Uterus (tissue), 2 donors: ENCODE measurements at regions not wholly inside any gene's neighbourhood (a gene's known extent, or its start where the extent isn't known, plus 50 kb on each side); places are given as distances from the start of the nearest gene placed in this dataset.

Experiments used
- CTCF ChIP-seq, 4 experiments: fragments of 200-600 bp in 2 of 4; fragments of 450-650 bp in 2 of 4; sonication (generic) in 2 of 4; IDR thresholded peaks; one replicate each; pipeline ENCODE4 v1.5.1; 2016 to 2019; ENCODE audit warnings: antibody characterized with exemption in 4 of 4, mild to moderate bottlenecking in 2 of 4, moderate library complexity in 1 of 4
- POLR2A ChIP-seq, 2 donors: fragments of 450-650 bp; IDR thresholded peaks; one replicate each; pipeline ENCODE4 v1.6.1; 2016; ENCODE audit warnings: antibody characterized with exemption in 2 of 2, mild to moderate bottlenecking in 1 of 2, moderate library complexity in 1 of 2

- no peak for TF ChIP-seq POLR2A (IDR thresholded peaks at IDR 0.05)
- no peak for TF ChIP-seq CTCF (IDR thresholded peaks at IDR 0.05)
Measured at GRCh38 chr1:63112155-63112900, 210.0 kb upstream of the FOXD3 start.
